K562 (cell line): ENCODE measurements at regions not wholly inside any gene's neighbourhood (a gene's known extent, or its start where the extent isn't known, plus 50 kb on each side); places are given as distances from the start of the nearest gene placed in this dataset.

Experiments used
- CTCF ChIP-seq, 3 experiments: IDR thresholded peaks in 2 of 3; conservative IDR thresholded peaks in 1 of 3; 2 replicates each; pipeline ENCODE4 v1.5.1; 2011 to 2012; ENCODE audit warnings: low read length in 3 of 3, mild to moderate bottlenecking in 3 of 3, control low read depth in 2 of 3, improper control_type of control experiment in 1 of 3, inconsistent platforms in 1 of 3, low read depth in 1 of 3, mixed read lengths in 1 of 3, moderate library complexity in 1 of 3; ENCODE audit not compliant: insufficient read depth in 2 of 3
- CTCFL ChIP-seq: IDR thresholded peaks from 2 replicates; pipeline ENCODE4 v1.6.1; 2011; ENCODE audit warnings: borderline replicate concordance, low read depth, mild to moderate bottlenecking, moderate library complexity, low read length; ENCODE audit not compliant: insufficient read depth, poor library complexity, severe bottlenecking
- FOXK1 ChIP-seq: sonication (generic); formaldehyde crosslinking; IDR thresholded peaks from 2 replicates; pipeline ENCODE4 v1.8.0; 2022; ENCODE audit warnings: missing genetic modification reagents, mild to moderate bottlenecking, borderline replicate concordance
- RAD21 ChIP-seq, 2 experiments: fragments of 250-450 bp in 1 of 2; fragments of 450-650 bp in 1 of 2; sonication (Bioruptor Pico) in 1 of 2; formaldehyde crosslinking in 1 of 2; IDR thresholded peaks in 1 of 2; conservative IDR thresholded peaks in 1 of 2; 2 replicates each; pipeline versions ENCODE4 v1.4.0 to v1.8.0; 2020 to 2022; ENCODE audit warnings: mild to moderate bottlenecking in 2 of 2, moderate library complexity in 1 of 2
- ZNF436 ChIP-seq: fragments of 250-450, 450-650 bp; sonication (Bioruptor Pico); formaldehyde crosslinking; IDR thresholded peaks from 2 replicates; pipeline ENCODE4 v1.7.0; 2020; ENCODE audit warnings: mild to moderate bottlenecking

- TF ChIP-seq CTCFL (peak; percentile 12), CTCF (IDR thresholded peaks at IDR 0.05 in 2 of 3, conservative IDR thresholded peaks at IDR 0.05 in 1 of 3; ENCODE audit: insufficient read depth in 2 of 3, low read depth in 1 of 3, low read length in 3 of 3) (peak; percentile 34 to 61 (median 46); a peak in 5 of 6 replicates), ZNF436 (no peak), FOXK1 (CRISPR knock-in tag) (no peak), RAD21 (CRISPR knock-in tag; conservative IDR thresholded peaks at IDR 0.05 in 1 of 2, IDR thresholded peaks at IDR 0.05 in 1 of 2) (peak; percentile 46 to 71)
Measured at GRCh38 chr2:187842978-187843847, 289.0 kb upstream of the TFPI start (continued).
